Left ventricle myocardium superior (tissue), 1 donor: ENCODE measurements at regions not wholly inside any gene's neighbourhood (a gene's known extent, or its start where the extent isn't known, plus 50 kb on each side); places are given as distances from the start of the nearest gene placed in this dataset.
A peak's percentile ranks its signal among the peaks of the same experiment; 100 is the strongest.
"Not testable (repeated sequence)": the region's sequence is repeated elsewhere in the genome, so short reads cannot be mapped to it uniquely, and the experiment has no call there.

ENCODE experiments used
- ATAC-seq: fragments of 200-7000 bp; cut with Tn5 transposase; one replicate; pipeline ENCODE4 v1.9.1; 2020; ENCODE audit warnings: mild to moderate bottlenecking, moderate library complexity
- DNase-seq: peaks from one replicate; pipeline ENCODE4 v3.0.0-alpha.2; 2020
- intact Hi-C: fragments of 100-400 bp; cut with micrococcal nuclease; formaldehyde crosslinking; loops from one replicate; pipeline ENCODE4 v1.11.0; 2022
- donor health status: DM: no; HTN: yes; CAD: no; lungs with severe emphysema.

DNA sequence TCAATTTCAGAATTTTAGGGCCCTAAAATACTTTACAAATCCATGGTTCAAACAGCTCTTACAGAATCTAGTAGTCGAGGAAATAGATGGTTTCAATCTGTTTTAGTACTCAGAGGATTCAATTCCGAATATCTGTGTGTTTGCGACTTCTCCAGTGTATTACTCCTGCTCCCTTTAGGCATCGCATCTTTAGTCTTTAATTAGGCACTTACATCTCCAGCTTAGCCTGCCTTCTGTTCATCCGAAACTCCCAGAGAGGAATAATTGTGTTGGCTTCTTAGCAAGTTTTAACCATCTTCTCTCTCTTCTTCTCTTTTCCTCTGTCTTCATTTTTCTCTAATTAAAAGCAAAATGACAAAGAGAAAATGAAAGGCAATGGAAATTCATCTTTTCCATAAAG, 1901.3 kb upstream of the TENM3 start:
- intact Hi-C loops: no loop called here
- no peak for ATAC-seq
- no peak for DNase-seq

DNA sequence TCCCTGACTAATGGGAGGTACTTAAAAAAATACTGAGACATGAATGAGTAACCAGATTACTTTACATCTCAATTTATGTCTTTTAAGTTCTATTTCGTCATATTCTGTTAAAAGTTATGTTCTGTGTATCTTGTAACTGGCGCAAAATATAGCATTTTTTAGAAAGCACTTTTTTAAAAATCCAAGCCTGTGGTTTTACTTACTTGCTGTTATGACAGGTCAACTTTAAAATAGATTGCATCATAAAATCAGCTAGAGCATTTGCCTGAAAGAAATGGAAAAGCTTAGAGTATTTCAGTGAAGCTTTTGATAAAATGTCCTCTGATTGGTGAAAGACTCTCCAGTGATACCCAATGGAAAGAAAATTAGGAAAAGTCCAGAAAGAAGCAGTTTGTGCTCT, 1892.3 kb upstream of the TENM3 start:
- DNase-seq: no peak
- ATAC-seq: no peak
- intact Hi-C loops: no loop called here

DNA sequence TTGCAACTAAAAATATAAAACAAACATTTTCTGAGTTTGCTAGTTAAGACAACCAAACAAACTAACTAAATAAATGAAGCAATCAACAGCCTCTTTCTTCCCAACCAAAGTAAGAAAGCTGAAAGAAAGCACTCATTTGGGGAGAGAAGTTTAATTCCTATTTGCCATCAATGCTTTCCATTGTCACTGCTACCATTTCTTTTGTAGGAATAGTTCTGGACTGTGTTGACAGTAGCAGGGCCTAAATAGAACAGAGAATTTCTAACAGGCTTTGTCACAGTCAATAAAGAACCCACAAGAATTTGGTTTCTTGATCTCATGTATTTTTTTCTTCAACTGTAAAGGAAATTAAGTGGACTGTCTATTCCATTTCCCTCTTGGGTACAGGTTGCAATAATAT, 1886.4 kb upstream of the TENM3 start:
- DNase-seq (no peak), ATAC-seq (no peak)
- intact Hi-C loops: no loop called here

DNA sequence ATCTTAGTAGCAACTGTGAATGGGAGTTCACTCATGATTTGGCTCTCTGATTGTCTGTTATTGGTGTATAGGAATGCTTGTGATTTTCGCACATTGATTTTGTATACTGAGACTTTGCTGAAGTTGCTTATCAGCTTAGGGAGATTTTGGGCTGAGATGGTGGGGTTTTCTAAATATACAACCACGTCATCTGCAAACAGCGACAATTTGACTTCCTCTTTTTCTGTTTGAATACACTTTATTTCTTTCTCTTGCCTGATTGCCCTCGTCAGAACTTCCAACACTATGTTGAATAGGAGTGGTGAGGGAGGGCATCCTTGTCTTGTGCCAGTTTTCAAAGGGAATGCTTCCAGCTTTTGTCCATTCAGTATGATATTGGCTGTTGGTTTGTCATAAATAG, 1883.1 kb upstream of the TENM3 start:
- DNase-seq, intact Hi-C loops, ATAC-seq: not testable (repeated sequence)

DNA sequence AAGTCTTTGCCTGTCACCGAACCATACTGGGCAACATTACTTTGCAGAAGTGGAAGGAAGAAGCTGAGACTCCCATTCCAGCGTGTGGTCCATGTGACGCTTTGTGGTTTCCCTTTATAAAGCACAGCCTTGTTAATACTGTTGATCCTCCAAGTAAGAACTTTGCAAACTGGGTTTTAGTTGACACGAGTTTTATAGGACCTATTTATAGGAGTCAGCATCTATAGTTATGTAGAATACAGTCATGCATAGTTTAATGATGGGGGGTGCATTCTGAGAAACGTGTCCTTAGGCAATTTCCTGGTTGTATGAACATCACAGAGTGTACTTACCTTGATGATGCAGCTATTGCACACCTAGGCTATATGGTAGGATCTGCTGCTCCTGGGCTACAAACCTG, 1879.4 kb upstream of the TENM3 start:
- intact Hi-C loops: no loop called here
- DNase-seq (no peak), ATAC-seq (no peak)

DNA sequence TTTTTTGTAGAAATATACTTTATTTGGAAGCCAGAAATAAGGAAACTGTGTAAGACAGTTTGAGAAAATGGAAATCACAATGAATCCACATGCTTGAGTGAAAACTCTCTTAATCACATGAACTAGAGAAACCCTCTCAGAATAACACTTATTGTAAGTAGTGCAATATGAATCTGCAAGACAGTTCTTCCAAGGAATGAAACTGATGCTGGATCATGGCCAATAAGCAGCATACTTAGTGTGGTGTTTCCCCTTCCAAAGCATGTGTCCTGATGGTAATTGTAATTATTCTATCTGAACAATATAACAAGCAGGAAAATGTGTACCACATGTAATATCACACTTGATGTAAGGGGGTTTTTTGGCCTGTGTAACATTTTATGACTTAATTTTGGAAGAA, 1870.5 kb upstream of the TENM3 start:
- DNase-seq (no peak), ATAC-seq (no peak)
- intact Hi-C loops: no loop called here

DNA sequence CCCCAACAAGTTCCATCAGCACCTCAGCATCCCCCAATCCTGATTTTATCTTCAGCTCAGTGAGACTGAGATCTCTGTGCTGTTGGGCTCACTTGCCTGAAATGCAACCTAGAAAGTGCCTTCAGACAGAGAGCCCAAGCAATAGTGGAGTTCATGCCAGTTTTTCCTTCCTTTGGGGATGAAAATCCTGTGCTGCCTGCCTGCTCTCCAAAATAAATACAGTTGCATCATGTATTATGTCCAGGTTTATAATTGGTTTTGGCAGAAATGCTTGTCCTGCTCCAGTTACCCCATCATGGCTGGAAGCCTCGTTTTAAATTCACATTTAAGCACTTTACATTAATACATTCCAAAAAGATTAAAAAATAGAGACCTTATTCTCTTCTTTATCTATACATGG, 1865.5 kb upstream of the TENM3 start:
- intact Hi-C loops: no loop called here
- DNase-seq: no peak
- ATAC-seq: no peak

DNA sequence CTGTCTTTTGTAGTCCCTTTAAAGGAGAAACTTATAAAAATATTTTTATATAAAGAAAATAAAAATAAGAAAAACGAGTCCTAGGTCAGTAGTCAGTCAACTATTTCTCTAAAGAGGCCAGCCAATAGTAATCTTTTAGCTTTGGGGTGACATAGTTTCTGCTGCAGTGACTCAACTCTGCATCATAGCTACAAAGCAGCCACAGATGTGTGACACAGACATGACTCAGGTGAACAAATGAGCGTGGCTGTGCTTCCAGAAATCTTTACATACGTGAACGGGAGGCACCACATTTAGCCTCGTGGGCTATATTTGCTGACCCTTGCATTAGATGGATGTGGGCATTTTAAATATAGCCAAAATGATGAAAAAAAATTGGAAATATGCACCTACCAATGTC, 1862.5 kb upstream of the TENM3 start:
- intact Hi-C loops: no loop called here
- DNase-seq (no peak), ATAC-seq (no peak)

DNA sequence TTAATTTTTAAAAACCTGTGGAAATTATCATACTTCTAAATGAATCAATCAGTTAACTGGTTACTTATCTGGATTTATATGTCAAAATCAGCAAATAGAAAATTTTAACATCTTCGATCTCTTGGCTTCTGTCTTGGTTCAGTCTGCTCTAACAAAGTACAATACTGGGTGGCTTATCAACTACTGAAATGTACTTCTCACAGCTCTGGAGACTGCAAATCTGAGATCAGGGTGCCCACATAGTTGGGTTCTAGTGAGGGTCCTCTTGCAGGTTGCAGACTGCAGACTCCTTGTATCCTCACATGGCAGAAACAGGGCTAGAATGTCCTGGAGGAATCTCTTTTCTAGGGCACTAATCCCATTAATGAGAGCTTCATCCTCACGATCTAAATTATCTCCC, 1851.6 kb upstream of the TENM3 start:
- ATAC-seq: no peak
- intact Hi-C loops: no loop called here
- no peak for DNase-seq

DNA sequence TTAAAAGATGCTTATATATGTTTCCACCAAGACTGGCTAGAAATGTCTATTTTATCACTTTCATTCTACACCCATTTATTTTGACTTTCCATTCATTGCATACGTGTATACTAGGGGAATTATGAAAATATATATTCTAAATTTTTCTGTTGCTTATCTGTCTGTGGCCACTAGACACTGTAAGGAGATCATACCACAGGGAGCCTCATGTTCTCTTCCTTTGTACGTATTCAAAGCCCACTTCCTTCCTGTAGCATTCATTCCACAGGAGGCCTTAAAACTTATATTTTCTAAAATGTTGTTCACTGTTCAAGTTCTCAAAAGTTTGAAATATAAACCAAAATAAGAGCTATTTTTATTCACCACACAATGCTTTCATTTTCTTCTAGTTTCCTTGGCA, 1848.9 kb upstream of the TENM3 start:
- no peak for DNase-seq
- intact Hi-C loops: no loop called here
- no peak for ATAC-seq

DNA sequence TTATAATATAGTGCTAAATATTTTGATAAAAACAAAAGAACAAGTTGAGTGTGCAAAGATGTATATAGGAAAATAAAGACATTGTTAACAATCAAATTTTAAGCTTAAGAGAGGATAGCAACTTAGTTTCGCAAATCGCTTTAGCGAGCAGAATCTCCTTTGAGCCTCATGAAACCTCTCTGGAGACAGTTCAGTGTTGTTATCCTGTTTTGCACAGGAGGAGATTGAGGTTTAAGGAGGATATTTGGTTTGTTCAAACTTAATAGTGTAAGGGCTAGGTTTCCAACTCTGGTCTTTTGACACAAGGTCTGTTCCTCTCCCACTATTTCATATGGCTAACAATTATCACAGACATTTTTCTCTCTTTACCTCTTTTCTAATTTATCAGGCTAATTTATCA, 1848.5 kb upstream of the TENM3 start:
- no peak for ATAC-seq
- no peak for DNase-seq
- intact Hi-C loops: no loop called here

DNA sequence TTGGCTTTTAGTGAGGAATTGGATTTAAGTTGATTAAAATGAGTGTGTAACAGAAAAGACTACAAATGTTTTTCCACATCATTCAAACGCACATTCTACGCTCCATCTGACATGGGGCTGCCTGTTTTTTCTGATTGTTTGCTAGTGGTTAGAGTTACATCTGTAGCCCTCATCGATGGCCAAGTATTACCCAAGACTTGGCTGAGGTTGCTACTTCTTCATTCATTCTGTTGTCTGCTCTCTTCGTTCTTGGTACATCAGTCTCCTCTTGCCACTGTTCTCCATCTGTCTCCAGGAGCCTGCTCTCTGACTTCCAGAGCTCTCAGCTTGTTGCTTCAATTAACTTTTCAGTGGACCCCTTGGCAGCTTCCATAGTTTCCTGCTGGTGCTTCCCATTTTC, 1844.6 kb upstream of the TENM3 start:
- intact Hi-C loops: no loop called here
- no peak for DNase-seq
- ATAC-seq: peak; percentile 41

DNA sequence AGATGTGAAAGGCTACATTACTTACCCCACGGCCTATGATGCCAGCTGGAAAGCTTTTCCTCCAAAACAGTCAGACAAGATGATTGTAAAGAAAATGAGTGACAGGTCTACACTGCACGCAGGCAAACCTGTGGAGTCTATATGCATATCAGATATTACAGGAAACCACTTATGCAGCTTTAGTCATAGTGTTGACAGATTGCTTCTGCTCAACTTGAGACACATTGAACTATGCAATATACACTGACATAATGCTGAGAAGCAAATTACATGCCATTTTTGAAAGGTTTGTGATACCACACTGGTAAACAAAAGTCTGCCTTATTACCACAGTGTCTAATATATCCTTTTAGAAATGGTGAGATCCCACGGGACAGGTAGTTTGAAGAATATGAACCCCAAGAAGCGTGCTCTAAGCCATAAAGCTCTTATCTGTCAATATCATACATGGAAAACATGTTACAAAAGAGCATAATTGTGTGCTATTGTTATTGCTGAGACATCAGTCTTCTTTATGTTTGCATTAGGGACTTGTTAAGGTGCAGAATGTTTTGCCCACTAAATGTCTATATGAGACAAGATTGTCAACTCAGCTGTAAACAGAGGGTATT, 1835.8 kb upstream of the TENM3 start:
- intact Hi-C loops: no loop called here

DNA sequence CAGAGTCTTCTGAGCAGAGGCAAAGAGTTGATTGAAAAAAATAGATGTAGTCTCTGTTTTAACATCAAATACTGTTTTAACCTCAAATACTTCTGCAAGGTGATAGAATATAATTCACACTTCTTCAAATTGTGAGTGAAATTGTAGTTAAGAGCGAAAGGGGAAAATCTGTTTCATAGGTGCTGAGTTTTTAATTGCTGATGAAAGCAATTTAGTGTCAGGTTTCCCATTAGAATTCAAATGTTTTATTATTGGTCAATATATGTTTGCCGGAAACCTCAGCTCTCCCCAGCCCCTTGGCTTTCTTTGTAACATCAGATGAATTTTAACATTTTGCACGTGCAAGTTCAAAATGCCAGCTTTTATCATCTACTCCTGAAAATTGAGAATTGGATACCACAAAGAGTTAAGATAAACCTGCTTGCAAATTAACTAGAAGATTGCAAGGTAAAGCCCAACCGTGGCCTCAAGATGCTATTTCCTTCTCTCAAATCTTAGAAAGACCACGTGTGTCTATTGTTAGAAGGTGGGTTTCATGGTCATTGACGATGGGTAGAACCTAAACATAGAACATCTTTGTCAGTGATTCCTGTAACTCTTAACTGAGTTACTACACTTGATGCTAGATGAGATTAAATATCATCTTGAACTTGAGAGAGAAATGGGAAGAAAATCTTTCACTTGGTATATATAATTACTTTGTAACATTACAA, 1824.2 kb upstream of the TENM3 start:
- ATAC-seq: no peak
- no peak for DNase-seq
- intact Hi-C loops: no loop called here

More for the DNA sequence above, 1835.8 kb upstream of the TENM3 start:
- ATAC-seq: no peak
- no peak for DNase-seq

DNA sequence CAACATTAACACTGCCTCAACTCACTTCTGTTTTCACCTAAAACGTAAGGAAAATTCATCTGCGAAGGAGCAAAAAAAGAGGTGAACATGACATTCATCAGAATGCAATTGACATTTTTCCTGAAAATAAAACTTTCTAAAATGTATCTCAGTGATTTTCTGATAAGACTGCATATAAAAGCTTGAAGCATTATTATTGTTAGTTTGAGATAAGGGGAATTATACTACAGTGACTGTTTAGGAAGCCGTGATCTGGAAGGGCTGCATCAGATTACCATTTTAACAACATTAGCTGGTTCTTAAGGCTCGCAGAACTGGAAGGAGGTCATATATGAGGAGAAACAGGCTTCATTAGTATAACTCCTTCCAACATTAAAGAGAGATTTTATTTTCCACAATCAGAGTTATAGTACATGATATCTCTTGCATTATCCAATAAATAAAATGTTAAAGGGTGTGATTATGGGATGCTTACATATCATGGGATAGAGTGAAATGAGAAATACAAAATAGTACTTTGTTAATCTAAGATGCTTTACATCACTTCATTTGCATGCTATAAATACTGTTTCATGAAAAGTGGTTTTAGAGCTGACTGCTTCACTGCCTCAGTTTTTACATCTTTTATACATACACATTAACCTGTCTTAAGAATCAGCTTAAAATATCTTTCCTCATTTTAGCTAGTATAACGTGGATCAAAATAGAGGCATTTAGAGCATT, 1820.1 kb upstream of the TENM3 start:
- intact Hi-C loops: no loop called here
- DNase-seq (no peak), ATAC-seq (no peak)

DNA sequence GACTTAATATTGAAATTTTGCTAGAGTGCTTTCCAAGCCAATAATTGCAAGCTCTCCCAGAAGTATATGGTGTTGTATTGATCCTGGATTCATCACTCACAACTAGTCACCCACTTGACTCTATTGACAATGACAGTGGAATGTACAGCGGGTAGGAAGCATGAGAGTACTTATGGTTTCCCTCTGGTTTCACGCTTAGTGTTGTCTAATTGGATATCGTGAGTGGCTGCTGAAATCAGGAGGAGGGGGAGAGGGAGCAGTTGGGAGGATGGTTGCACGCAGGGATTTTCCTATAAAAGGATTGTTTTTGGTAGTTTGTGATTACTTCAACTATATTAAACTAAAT, 1819.5 kb upstream of the TENM3 start:
- DNase-seq: no peak
- intact Hi-C loops: no loop called here
- no peak for ATAC-seq

DNA sequence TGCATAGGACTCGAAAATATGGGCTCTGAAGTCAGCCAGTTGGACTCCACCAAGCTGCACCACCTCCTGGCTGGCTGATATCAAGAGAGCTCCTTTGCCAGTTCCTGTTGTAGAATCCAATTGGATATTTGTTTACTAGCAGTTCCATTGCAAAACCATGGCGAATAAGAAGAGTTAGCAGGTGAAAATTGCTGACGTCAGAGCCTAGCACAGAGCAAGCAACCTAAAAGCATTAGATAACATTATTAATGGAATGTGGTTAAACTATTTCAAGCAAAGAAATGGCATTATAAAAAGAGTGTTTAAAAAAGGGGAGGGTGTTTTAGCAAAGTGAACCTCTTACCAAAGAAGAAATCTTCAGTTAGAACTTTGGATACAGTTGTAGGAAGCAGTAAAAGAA, 1816.3 kb upstream of the TENM3 start:
- ATAC-seq: no peak
- intact Hi-C loops: no loop called here
- DNase-seq: no peak

DNA sequence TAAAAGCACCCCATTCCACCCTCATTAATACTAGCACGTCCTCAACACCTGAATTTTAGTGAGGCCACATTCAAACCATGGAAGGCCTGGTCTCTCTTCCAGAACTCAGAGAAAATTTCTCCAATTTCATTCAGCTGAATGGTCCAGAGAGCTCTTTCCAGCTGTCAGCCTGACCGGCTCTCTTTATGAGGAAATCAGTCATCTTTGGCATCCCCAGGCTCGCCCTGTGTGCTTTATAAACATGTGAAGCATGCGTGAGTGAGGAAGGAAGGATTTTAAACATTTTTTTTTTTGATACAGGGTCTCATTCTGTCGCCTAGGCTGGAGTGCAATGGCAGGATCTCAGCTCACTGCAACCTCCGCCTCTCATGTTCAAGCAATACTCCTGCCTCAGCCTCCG, 1812.9 kb upstream of the TENM3 start:
- ATAC-seq (no peak), DNase-seq (no peak)
- intact Hi-C loops: no loop called here

DNA sequence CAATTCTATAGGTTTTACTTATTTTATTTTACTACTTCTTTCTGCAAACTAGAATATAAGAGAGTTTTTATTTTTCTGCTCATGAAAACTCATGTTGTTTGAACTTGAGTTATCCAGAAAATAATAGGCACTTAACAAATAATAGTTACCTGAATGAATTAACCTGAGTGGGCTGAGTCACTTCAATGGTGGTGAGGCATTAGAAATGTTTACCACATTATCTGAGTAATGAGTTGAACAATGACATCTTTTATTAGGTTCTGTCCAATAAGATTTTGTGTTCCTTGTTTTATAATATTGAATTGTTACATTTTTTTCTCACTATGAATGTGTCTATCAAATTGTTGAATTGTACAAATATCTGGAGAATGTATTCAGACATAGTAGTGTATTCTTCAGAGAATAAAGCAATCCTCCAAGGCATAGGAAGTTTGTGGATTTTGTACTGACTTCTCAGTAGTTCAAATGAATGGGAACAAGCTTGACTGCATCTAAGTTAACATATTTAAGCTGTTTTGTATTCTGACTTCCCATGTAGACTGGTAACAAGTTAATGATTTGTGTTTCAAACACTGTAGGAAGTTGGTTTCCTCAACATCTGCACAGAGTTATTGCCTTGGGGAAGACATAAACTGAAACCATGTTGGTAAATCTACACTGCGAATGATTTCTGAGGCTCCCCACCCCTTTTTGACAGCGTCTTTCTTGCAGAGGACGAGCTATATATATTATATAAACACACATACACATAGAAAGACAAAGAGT, 1808.9 kb upstream of the TENM3 start:
- intact Hi-C loops: no loop called here
- no peak for ATAC-seq
- no peak for DNase-seq

DNA sequence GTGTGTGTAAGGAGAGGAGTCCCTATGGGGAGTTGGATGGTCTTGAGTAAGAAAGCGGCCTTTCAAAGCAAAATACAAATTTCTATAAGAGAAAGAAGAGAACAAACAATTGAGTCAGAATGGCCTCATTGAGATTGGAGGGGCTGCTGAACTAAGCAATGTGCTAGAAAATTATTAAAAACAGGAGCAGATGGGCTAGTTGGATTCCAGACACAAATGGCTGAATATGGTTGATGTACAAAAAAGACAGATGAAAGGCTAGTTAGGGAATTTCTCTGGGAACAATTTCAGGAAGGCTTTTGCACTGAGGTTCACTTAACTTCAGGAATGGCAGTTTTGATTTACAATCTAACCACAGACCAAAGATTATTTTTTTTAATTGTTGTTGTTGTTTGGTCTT, 1806.8 kb upstream of the TENM3 start:
- no peak for ATAC-seq
- intact Hi-C loops: no loop called here

More for the DNA sequence above, 1806.8 kb upstream of the TENM3 start:
- no peak for DNase-seq
